SK-N-SH treated with all-trans-retinoic acid at 6 μM for 48 hours (cell line): ENCODE measurements at regions not wholly inside any gene's neighbourhood (a gene's known extent, or its start where the extent isn't known, plus 50 kb on each side); places are given as distances from the start of the nearest gene placed in this dataset.

Experiments
- CSDC2 ChIP-seq: fragments of 250-450 bp; sonication (Bioruptor Pico); IDR thresholded peaks from 2 replicates; pipeline ENCODE4 v1.5.0; 2020; ENCODE audit warnings: mild to moderate bottlenecking, moderate library complexity
- GLIS3 ChIP-seq: fragments of 250-450 bp; sonication (Bioruptor Pico); IDR thresholded peaks from 2 replicates; pipeline ENCODE4 v1.5.0; 2020; ENCODE audit warnings: mild to moderate bottlenecking, moderate library complexity
- RARB ChIP-seq: fragments of 250-450 bp; sonication (Bioruptor Pico); IDR thresholded peaks from 2 replicates; pipeline ENCODE4 v1.8.0; 2021; ENCODE audit warnings: mild to moderate bottlenecking, moderate library complexity
- SNAI2 ChIP-seq: fragments of 250-450 bp; sonication (Bioruptor Pico); IDR thresholded peaks from 2 replicates; pipeline ENCODE4 v1.5.0; 2020; ENCODE audit warnings: mild to moderate bottlenecking, moderate library complexity
- TCF4 ChIP-seq: fragments of 250-450 bp; sonication (Bioruptor Pico); IDR thresholded peaks from 2 replicates; pipeline ENCODE4 v1.8.0; 2021; ENCODE audit warnings: mild to moderate bottlenecking, moderate library complexity, borderline replicate concordance
- ZFP3 ChIP-seq: fragments of 250-450 bp; sonication (Bioruptor Pico); IDR thresholded peaks from 2 replicates; pipeline ENCODE4 v1.5.0; 2020; ENCODE audit warnings: mild to moderate bottlenecking, moderate library complexity
- ZFP30 ChIP-seq: fragments of 450-650 bp; formaldehyde crosslinking; IDR thresholded peaks from 2 replicates; pipeline ENCODE4 v1.5.0; 2022; ENCODE audit warnings: mild to moderate bottlenecking, moderate library complexity
- ZNF565 ChIP-seq: fragments of 450-650 bp; formaldehyde crosslinking; conservative IDR thresholded peaks from 2 replicates; pipeline ENCODE4 v1.5.0; 2020; ENCODE audit warnings: low read depth, mild to moderate bottlenecking, moderate library complexity
- ZNF70 ChIP-seq: fragments of 450-650 bp; formaldehyde crosslinking; IDR thresholded peaks from 2 replicates; pipeline ENCODE4 v1.5.0; 2020; ENCODE audit warnings: mild to moderate bottlenecking, moderate library complexity
- ZNF8 ChIP-seq: fragments of 450-650 bp; formaldehyde crosslinking; IDR thresholded peaks from 2 replicates; pipeline ENCODE4 v1.5.0; 2020; ENCODE audit warnings: mild to moderate bottlenecking, moderate library complexity
- TF ChIP-seq, protein P1 (sequence below): fragments of 250-450 bp; sonication (Bioruptor Pico); IDR thresholded peaks from 2 replicates; pipeline ENCODE4 v1.8.0; 2020; ENCODE audit warnings: mild to moderate bottlenecking, moderate library complexity, borderline replicate concordance
- TF ChIP-seq, protein P2 (sequence below): fragments of 250-450 bp; sonication (Bioruptor Pico); IDR thresholded peaks from 2 replicates; pipeline ENCODE4 v1.5.1; 2020; ENCODE audit warnings: low read depth, mild to moderate bottlenecking, moderate library complexity

- no peak for TF ChIP-seq SNAI2 (CRISPR knock-in tag)
- TF ChIP-seq TCF4 (CRISPR knock-in tag) = no peak
- TF ChIP-seq ZNF8 (CRISPR knock-in tag) = no peak
- TF ChIP-seq ZFP3 = no peak
- TF ChIP-seq CSDC2 (CRISPR knock-in tag) = no peak
- TF ChIP-seq, protein P1, sequence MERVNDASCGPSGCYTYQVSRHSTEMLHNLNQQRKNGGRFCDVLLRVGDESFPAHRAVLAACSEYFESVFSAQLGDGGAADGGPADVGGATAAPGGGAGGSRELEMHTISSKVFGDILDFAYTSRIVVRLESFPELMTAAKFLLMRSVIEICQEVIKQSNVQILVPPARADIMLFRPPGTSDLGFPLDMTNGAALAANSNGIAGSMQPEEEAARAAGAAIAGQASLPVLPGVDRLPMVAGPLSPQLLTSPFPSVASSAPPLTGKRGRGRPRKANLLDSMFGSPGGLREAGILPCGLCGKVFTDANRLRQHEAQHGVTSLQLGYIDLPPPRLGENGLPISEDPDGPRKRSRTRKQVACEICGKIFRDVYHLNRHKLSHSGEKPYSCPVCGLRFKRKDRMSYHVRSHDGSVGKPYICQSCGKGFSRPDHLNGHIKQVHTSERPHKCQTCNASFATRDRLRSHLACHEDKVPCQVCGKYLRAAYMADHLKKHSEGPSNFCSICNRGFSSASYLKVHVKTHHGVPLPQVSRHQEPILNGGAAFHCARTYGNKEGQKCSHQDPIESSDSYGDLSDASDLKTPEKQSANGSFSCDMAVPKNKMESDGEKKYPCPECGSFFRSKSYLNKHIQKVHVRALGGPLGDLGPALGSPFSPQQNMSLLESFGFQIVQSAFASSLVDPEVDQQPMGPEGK (CRISPR knock-in tag) = no peak
- TF ChIP-seq, protein P2, sequence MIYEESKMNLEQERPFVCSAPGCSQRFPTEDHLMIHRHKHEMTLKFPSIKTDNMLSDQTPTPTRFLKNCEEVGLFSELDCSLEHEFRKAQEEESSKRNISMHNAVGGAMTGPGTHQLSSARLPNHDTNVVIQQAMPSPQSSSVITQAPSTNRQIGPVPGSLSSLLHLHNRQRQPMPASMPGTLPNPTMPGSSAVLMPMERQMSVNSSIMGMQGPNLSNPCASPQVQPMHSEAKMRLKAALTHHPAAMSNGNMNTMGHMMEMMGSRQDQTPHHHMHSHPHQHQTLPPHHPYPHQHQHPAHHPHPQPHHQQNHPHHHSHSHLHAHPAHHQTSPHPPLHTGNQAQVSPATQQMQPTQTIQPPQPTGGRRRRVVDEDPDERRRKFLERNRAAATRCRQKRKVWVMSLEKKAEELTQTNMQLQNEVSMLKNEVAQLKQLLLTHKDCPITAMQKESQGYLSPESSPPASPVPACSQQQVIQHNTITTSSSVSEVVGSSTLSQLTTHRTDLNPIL (CRISPR knock-in tag) = no peak
- no peak for TF ChIP-seq ZNF565 (CRISPR knock-in tag)
- TF ChIP-seq ZNF70 (CRISPR knock-in tag) = no peak
- no peak for TF ChIP-seq RARB (CRISPR knock-in tag)
- no peak for TF ChIP-seq GLIS3 (CRISPR knock-in tag)
- no peak for TF ChIP-seq ZFP30 (CRISPR knock-in tag)
Observed at GRCh38 chr2:123101434-123101833, 923.7 kb upstream of the CNTNAP5 start.
